Tongue (tissue), 1 donor: ENCODE measurements at regions not wholly inside any gene's neighbourhood (a gene's known extent, or its start where the extent isn't known, plus 50 kb on each side); places are given as distances from the start of the nearest gene placed in this dataset.

Source experiments
- DNase-seq: peaks from one replicate; pipeline ENCODE4 v3.0.0-alpha.2; 2015

DNA sequence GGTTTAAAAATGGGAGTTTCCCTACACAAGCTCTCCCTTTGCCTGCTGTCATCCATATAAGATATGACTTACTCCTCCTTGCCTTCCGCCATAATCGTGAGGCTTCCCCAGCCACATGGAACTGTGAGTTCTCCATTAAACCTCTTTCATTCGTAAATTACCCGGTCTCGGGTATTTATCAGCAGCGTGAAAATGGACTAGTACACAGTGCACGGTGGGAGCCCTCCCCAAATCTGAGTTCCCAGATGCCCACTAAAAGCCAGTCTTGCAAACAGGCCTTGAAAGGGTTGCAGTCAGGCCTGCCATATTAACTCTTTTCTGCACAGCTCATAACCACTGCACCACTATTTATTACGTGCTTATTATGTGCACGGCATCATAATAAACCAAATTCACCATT, 400.9 kb downstream of the PRDM2 start:
- no peak for DNase-seq

DNA sequence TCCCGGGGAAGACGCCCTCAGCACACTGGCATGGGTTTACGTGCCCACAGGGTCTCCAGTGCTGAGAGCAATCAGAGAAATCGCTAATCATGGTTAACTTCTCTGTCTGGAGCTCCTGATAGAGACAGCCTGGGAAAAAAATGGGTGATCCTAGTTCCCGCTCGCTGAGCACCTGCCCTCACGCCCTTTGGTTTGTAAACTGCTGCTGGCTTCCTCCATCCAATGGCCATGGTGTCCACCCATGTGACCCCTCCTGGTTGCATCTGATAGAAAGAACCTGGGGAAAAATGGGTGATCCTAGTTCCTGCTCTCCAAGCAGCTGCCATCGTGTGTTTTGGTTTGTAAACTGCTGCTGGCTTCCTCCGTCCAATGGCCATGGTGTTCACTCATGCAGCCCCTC, 402.2 kb downstream of the PRDM2 start:
- no peak for DNase-seq

DNA sequence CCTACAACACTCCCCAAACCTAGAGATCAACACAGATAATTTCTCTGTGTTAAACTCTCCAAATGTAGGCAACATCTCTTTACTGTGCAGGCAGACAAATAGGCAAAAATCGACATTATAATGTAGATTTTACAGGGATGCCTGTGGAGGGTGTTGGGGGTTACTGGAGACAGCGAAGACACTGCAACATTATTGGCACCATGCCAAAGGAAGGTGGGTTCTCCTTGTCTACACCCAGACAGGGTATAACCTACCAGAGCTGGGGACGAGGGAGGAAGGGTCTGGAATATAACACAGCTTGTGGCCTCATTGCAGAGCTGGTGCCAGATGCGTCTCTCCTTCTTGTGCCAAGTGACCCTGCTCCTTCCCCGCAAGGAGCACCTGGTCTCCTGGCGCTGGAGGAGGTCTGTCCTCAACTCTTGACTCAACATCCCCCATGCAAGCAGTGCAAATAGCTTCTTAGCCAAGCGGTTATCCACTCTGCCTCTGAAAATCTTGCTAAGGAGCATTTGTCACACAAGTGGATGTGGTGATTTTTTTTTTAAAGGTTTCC, 404.0 kb downstream of the PRDM2 start:
- no peak for DNase-seq

DNA sequence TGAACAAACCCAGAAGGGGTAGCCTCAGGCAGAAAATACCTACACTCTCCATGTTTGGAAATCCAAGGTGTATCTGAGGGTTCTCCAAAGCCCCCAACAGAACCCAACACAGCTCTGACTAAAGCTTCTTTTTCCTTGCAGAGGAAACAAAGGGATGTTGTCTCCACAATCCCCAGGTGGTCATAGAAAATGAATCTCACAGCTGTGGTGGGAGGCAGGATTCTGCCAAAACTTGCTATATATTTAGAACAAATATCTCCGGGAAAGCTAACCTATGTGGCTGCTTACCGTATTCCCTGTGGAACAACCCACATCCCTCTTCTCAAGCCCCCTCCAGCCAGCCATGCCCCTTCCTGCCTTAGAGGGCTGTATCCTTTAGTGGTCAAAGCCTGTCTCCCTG, 406.1 kb downstream of the PRDM2 start:
- DNase-seq, result peak; percentile 53

DNA sequence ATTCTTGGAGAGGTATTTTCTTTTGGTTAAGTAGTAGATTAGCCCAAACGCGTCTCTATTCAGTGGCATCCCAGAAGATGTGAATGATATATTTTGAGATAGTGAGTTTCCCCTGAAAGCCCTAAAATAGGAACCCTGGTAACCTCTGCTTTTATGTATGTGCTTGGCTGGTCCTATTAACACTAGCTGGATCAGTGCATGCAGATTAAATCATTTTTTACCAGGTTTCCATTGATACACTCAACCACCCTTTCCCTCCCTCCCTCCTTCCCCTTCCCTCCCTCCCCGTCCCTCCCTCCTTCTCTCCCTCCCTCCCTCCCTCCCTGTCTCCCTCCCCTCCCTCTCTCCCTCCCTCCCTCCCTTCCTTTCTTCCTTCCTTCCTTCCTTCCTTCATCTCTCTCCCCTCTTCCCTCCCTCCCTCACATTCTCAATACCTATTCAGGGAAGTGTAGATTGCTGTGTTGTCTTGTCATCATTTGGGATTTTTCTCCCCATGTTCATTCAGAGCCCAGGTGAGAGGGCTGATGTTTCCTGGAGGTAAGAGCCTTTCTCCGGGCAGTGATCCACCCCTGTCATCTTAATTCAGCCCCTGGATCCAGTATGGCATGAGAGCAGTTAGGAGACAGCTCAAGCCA, 406.8 kb downstream of the PRDM2 start:
- no peak for DNase-seq

DNA sequence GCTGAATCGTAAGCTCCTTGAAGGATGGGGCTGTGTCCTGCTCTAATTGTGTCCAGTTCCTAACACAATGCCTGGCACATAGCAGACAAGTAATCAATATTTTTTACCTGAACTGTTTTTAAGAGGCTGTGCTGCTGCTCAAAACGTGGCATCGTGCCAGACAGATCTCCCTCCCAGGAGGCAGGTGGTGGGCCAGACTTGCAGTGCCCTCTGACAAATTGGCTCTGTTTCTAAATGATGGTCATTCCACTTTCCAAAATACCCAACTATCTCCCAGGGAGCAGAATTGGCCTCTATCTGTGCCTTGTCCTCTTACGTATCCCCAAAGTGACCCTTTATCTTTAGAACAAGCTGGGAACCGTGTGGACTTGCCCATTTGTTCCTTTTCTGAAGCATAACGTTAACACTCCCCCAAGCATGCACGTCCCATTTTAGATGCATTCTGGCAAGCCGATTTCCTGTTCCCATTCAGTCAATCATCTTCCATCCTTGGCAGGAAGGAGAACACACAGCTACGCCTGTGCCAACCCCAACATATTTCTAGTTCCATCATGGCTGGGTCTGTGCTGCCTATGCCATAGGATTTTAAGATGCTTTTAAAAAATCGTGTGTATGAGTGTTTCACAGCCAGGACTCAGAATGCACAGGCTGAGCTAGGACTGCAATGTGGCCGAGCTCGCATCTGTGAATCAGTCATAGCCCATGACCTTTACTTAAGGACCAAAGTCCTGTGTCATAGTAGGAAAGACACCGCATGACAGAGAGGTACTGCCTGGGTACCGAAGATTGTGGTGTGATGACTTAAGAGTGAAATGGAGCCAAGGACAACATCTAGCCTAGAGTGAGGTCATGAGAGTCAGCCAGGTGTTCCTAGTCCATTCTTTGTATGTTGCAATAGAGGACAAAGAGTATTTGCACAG, 408.6 kb downstream of the PRDM2 start:
- DNase-seq, result no peak

DNA sequence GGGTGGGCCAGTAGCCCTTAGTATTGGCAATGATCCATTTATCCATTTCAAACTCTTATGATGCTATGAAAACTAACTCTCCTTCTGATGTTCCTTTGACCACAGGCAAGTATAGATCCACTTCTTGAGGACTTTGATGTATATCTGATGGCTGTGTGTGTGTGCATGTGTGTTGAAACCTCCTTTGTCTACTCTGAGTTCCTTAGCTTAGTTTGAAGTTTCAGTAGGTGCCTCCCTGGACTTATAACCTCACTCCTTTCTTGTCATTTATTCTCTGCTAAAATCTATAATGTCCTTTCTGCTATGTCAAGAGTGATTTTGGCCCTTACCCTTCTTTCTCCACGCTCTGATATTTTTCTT, 409.3 kb downstream of the PRDM2 start:
- no peak for DNase-seq

DNA sequence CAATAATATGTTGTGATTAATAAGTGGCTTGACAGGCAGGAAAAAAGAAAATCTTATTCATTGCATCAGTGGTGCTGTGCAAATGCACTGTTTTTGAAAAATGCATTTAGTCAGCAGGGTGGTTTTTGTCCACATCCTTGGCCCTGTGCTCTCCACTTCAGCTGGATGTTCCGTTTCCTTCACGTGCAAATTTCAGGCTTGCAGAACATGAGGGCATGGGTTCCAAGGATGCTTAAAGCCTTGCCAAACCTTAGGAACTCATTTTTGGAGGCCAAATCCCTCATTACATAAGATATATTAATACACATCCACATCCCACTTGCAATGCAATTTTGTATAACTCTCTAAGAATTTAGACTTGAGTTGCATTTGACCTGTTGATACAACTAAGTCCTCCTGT, 410.1 kb downstream of the PRDM2 start:
- no peak for DNase-seq

DNA sequence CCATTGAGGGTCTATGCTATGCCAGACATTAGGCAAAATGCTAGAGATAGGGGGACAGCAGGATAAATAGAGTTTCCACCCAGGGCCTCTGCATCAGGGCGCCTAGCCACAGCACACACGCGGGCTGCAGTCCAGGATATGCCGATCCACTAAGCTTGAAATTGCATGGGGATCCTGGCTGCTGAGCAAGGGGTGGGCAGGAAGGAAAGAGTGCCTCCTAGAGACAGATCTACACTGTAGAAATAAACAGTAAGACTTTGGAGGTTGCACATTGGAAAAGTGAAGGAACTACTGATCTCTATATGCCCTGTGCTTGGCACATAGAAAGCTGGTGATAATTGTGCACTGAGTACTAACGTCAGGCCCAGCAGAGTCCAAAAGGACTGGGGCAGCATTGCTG, 411.1 kb downstream of the PRDM2 start:
- no peak for DNase-seq

DNA sequence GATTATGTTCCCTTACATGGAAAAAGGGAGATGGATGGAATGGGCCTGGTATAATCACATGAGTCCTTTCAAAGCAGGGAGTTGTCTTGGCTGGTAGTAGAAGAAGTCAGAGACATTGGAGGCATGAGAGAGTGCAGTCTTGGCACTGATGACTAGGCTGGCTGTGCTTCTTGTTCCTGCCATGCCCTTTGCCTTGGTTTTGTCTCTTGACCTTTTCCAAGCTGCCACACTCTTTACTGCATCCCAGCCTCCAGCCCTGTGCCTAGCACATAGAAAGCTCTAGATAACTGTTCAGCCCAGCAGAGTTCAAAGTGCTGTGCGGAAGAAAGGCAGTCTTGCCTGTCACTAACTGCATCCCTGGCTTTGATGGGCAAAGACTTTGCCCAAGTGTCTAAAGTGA, 412.6 kb downstream of the PRDM2 start:
- DNase-seq, result no peak

DNA sequence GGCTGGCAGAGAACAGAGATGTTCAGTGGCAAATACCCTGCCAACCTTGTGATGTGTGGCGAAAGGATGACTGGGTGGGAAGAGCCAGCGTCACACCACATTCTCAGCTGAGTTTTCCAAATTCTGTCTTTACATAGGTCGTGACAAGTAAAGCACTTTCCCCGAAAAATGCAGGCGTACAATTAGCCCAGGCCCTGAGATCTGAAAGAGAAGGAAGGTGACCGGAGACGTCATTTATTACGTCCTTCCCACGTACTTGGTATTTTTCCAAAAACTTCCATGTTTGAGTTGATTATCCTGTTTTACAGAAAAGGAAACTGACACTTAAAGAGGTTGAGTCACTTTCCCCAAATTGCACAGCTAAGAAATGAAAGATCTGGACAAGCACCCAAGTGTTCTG, 413.3 kb downstream of the PRDM2 start:
- DNase-seq, result no peak

DNA sequence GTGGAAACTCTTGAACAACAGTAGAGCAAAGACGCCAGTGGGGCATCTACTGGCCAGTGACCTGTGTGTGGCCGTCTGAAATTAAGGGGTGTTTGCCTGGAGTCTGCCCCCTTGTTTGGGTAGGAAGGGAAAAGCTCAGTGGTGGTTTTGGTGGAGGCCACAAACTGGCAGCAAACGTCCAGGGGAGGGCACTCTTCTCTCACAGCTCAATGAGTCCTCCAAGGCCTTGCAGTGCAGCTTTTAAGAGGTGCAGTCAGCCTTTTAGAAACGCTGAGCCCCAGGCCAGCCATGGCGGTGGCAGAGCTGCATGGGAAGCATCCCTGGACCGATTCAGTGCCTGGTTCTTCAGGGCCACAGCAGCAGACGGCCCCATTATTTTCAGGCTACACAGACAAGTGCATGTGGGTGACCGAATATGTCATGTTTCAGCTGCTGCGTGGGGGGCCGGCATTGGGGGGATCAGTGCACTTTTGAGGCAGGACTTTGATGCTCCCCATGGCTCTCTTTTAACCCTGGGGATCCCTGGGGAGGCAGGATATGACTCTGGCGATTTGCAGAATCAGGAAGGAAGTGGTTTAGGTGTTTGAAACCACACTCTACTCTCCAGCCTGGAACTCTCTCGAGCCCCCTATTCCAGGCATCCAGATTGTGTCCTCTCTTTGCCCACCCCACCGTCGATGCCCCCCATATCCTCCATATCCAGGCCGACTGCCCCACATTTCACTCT, 414.0 kb downstream of the PRDM2 start:
- DNase-seq, result peak; percentile 83

DNA sequence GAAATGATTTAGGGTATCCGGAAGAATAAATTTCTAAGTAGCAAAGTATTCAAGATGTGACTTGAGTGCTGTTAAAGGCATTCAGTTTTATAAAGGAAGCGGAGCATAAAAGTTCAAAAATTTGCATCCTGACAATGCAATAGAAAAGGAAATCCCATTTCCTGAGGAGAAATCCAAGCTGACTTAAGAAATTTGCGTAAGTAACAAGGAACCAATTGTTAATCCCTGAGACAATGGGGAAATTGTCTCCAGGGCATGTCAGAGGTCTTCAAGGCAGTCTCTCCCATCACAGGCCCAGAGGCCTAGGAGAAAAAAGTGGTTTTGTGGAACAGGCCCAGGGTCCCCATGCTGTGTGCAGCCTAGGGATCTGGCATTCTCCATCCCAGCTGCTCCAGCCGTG, 416.0 kb downstream of the PRDM2 start:
- DNase-seq, result no peak

DNA sequence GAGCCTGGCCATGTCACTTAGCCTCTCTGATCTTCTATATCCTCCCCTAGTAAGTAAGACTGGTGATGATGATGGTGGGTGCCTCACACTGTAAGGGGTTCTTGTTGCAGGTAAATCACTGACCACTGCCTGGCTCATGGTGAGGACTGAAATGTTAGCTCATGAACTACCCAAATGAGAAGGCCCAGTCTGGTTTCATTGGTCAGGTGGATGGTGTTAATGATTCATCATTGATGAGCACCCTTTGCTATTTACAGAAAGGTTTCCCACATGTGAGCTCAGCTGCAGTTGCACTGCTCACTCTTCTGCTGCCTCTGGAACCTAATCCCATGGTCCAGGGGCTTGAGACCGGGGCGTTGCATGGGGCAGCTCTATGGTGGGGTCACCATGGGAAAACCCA, 417.7 kb downstream of the PRDM2 start:
- no peak for DNase-seq

DNA sequence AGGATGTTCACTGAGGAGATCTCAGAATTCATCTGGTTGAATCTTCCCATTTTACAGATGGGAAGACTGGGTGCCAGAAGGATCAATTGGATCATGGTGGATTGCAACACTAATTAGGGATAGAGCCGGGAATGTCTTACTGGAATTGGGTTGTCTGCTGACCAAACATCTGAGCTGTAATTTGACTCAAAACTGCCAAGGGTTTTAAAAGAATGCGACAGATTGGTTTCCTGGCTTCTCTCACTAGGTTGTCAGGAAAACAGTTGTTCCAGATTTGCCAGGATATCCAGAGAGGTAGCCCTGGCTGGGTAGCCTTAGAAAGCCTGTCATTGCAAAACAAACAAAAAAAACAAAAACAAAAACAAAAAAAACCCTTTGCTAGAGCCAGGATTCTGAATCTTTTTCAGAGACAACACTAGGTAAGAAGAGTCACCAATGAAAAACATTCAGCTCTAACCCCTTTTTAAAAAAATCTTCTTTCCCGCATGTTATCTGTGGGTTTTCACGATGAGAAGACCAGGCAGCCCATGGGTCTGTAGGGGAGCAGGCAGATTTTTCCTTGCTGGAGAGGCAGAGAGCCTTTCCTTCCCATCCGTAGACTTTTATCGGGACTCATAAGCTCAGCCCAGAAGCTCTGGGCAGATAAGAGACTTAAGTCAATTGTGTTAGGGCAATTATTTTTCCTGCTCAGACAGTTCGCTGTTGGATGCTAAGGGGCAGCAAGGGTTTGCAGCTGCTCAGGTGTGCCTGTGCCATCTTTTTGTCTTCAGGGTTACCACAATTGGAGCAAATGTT, 418.9 kb downstream of the PRDM2 start:
- DNase-seq, result peak; percentile 28

DNA sequence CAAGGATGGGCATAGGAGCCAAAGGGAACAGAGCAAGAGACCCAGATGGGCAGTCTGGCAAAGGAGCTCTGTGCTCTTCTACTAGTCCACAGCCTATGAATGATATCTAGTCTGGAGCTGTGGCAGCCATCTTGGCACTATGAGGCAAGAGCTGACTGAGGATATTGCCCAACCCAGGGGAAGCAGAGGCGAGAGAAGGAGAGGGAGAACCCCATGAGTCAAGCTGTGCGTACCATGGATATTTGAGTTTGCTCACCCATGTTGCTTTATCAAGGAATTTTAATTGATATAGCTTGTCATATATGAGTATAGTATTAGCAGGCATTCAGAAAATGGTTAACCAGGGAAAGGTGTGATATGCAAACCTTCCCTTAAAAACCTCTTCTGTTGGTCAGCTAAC, 420.9 kb downstream of the PRDM2 start:
- DNase-seq, result no peak

DNA sequence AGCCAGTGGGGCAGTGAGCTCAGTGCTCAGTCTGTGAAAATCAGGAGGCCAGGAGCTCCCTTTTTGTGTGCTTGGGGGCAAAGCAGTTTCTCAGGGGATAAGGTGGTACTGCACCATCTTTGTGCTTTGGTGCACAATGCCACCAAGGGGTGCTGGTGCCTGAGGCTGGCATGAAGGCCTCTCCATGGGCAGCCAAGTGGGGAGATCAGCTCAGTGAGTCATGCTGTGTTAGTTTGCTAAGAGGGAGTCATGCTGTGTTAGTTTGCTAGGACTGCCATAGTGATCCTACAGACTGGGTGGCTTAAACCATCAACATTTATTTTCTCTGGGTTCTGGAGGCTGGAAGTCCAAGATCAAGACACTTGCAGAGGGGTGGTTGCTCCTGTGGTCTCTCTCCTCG, 428.1 kb downstream of the PRDM2 start:
- no peak for DNase-seq

DNA sequence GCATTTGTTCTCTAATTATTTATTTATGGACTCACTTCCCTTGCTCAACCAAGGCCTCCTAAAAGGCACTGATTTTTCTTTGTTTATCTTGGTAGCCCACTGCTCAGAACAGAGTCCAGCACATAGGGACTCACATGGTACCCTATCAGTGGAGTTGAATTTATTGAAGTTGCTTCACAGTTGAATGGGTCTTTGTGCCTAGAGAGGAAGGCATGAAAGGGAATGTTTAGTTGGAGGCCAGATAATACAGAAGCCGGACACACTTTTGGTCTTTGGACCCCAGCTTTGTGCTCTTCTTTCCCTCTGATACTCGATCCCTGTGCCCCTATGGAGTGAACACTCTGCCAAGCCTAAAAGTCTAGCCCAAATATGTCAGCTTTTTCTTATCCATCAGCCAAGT, 429.0 kb downstream of the PRDM2 start:
- no peak for DNase-seq

DNA sequence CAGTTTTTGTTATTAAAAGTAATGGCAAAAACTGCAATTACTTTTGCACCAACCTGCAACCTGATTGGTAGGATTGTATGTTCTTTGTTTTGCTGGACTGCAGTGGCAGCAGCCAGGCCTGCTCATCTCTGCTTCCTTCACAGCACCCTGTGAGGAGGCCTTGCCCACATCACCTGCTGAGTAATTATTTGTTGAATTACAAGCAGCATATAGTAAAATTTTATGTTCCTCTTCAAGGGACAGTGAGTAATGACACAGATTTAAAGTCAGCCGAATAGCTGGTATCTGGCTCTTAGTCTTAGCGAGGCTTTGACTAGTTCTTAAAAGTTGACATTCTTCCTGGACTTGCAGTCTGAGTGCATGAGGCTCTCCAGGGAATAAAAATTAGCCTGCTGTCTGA, 435.1 kb downstream of the PRDM2 start:
- DNase-seq, result peak; percentile 26

DNA sequence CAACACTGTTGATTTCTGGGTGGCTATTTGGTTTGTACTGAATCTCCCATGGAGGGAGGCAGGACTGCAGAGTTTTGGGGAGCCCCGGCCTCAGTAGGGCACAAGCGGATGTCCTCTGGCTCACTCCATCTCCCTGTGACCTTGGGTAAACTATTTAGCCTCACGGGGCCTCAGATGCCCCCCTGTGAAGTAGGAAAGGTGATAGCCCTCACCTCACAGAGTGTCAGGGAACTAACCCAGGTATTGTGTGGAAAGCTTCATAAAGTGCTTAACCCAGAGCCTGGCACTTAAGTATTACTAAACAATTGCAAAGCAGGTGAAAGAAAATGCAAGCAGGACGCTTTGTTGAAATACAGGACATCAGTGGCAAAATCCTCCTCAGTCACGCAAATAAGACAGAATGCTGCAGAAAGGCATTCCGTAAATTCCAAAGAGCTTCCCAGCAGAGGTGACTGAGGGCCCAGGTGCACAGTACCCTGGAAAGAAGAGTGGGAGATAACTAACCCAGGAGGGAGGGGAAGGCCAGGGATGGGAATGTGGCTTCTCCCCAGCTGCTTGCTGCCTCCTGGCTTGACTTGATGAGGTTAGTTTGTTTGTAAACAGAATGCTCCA, 436.3 kb downstream of the PRDM2 start:
- DNase-seq, result no peak

DNA sequence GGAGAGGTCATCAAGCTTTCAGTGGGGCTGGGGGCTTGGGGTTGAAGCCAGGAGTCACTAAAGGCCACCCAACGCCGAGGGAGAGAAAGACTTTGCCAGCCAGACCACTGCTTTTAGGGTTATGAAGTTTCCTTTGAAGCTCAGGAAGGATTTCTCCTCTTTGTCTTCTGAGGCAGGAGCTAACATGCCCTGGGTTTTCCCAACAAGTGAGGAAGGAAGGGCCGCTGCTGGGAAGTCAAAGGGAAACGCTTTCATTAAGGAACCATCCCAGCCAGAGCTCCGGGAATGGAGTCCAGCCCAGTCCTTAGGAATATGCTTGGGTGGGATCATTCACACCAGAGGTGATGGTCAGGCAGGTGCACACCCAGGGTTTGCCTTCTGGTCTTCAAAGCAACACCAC, 436.9 kb downstream of the PRDM2 start:
- DNase-seq, result no peak
